Loucy (cell line): ENCODE measurements at regions not wholly inside any gene's neighbourhood (a gene's known extent, or its start where the extent isn't known, plus 50 kb on each side); places are given as distances from the start of the nearest gene placed in this dataset.

ENCODE experiments used
- EZH2phosphoT487 ChIP-seq: fragments of 200-600 bp; IDR thresholded peaks from 2 replicates; pipeline ENCODE4 v1.6.1; 2018; ENCODE audit warnings: antibody characterized with exemption, mild to moderate bottlenecking, moderate library complexity, borderline replicate concordance
- TF ChIP-seq, protein P1 (sequence below): fragments of 200-600 bp; sonication (generic); conservative IDR thresholded peaks from 2 replicates; pipeline ENCODE4 v1.5.1; 2014; ENCODE audit warnings: mild to moderate bottlenecking, antibody characterized with exemption, low read length

DNA sequence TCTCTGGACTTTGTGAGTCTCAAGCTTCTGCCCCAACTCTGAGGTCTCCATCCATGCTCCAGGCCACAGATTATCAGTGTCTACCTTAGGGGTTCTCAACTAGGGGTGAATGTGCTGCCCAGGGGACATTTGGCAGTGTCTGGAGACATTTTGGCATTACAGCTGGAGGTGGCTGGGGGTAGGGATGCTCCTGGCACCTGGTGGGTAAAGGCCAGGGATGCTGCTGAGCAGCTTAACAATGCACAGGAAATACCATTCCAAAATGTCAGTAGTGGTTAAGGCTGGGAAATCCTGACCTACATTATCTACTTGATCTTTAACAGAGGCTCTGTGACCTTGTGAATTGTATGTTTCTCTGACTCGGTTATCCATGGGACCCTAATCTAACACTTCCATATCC is 67.3 kb upstream of the PALS2 start:
- TF ChIP-seq, protein P1, sequence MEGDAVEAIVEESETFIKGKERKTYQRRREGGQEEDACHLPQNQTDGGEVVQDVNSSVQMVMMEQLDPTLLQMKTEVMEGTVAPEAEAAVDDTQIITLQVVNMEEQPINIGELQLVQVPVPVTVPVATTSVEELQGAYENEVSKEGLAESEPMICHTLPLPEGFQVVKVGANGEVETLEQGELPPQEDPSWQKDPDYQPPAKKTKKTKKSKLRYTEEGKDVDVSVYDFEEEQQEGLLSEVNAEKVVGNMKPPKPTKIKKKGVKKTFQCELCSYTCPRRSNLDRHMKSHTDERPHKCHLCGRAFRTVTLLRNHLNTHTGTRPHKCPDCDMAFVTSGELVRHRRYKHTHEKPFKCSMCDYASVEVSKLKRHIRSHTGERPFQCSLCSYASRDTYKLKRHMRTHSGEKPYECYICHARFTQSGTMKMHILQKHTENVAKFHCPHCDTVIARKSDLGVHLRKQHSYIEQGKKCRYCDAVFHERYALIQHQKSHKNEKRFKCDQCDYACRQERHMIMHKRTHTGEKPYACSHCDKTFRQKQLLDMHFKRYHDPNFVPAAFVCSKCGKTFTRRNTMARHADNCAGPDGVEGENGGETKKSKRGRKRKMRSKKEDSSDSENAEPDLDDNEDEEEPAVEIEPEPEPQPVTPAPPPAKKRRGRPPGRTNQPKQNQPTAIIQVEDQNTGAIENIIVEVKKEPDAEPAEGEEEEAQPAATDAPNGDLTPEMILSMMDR, result no peak
- TF ChIP-seq EZH2phosphoT487, result no peak
